ENCODE measurements at regions not wholly inside any gene's neighbourhood (a gene's known extent, or its start where the extent isn't known, plus 50 kb on each side); places are given as distances from the start of the nearest gene placed in this dataset.

DNA sequence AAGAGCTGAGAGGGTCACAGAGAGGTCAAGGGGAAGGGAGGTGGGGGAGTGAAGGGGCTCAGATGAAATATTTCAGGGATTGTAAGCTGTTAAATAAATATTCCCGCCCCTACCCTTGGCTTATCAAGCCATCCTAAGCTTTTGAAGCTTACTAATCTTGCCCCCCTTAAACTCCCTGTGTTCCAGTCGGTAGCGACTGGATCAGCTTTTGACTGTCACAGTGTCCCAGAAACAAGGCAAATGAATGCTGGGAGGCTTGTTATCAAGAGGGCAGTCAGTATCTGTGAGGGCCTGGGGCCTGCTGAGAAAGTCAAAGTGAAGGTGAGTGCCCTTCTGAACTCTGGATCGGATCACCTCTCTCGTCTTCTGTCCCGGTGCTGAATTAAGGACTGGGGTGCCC is 128.1 kb downstream of the DACT1 start:
- TF ChIP-seq, protein P1, sequence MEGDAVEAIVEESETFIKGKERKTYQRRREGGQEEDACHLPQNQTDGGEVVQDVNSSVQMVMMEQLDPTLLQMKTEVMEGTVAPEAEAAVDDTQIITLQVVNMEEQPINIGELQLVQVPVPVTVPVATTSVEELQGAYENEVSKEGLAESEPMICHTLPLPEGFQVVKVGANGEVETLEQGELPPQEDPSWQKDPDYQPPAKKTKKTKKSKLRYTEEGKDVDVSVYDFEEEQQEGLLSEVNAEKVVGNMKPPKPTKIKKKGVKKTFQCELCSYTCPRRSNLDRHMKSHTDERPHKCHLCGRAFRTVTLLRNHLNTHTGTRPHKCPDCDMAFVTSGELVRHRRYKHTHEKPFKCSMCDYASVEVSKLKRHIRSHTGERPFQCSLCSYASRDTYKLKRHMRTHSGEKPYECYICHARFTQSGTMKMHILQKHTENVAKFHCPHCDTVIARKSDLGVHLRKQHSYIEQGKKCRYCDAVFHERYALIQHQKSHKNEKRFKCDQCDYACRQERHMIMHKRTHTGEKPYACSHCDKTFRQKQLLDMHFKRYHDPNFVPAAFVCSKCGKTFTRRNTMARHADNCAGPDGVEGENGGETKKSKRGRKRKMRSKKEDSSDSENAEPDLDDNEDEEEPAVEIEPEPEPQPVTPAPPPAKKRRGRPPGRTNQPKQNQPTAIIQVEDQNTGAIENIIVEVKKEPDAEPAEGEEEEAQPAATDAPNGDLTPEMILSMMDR (conservative IDR thresholded peaks at IDR 0.05; ENCODE audit: low read length) = no peak
- no peak overlapping the region for H3K4me3 ChIP-seq (ENCODE audit: low read length)
- DNase-seq (ENCODE audit: low read depth) = no peak

DNA sequence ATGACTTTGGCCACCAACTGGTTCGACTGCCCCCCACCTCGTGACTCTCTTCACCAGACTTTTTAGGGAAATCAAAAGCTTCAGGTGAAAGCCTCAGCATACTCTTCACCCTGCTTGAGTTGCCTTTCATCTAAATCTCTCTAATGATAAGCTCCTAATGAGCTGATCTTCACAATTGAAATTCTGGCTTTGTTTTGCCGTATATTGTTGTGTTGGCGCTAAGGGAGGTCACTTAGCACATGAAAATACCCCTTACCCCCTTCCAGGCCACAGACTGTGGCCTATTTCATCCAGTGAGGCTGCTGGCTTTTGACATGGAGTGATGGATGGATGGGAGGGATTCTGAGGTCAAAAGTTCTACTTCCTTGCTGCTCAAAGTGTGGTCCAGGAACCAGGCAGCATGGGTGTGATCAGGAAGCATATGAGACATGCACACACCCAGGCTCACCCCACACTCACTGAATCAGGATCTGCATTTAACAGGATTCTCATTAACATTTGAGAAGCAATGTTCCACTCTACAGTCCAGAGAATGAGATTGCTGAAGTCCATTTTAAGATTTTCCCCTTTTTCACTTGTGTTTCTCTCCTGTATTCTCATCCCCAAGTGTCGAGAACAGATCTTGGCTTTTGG is 131.4 kb downstream of the DACT1 start:
- TF ChIP-seq, protein P1 (conservative IDR thresholded peaks at IDR 0.05; ENCODE audit: low read length) = no peak
- DNase-seq (ENCODE audit: low read depth) = no peak
- no peak overlapping the region for H3K4me3 ChIP-seq (ENCODE audit: low read length)

DNA sequence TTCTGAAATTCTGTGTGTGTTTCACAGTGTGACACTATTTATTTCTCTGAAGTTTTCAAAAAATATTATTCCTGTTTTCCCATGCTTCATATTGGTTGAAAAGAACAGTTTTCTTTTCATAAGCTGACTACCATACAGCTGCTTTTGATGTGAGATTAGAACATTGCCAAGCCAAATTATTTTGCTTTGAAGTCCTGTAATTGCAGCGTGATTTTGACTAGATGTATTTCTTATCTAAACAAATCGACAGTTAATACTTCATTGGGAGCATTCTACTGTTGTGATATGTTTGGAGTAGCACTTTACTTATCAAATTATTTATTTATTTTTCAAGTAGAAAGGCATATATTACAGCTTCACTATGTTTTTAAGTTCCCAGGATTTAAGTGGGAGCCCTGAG is 132.0 kb downstream of the DACT1 start:
- TF ChIP-seq, protein P1 (conservative IDR thresholded peaks at IDR 0.05; ENCODE audit: low read length) = no peak
- no peak overlapping the region for H3K4me3 ChIP-seq (ENCODE audit: low read length)
- DNase-seq (ENCODE audit: low read depth) = no peak

DNA sequence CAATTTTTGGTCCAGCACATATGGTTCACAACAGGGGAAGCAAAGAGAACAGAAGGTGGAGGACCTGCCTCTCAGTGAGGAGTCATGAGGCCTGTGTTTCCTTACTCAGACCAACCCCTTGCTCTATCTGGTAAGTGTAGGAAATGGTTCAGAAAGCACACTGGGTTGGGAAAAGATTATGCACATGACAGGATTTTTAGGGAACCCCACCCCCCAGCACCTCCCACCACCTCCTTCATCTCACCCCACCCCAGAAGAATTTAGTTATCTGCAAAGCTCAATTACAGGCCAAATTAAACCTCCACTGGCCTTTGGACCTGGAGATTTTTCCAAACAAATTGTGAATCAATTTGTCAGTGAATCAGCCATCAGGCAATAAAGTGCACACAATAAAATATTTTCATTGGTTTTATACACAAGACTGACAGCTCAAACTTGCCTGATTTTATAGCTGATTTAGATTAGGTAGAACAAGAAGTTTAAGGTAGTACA is 132.8 kb downstream of the DACT1 start:
- H3K4me3 ChIP-seq (ENCODE audit: low read length) = no peak overlapping the region
- TF ChIP-seq, protein P1 (conservative IDR thresholded peaks at IDR 0.05; ENCODE audit: low read length) = no peak
- no peak for DNase-seq (ENCODE audit: low read depth)

DNA sequence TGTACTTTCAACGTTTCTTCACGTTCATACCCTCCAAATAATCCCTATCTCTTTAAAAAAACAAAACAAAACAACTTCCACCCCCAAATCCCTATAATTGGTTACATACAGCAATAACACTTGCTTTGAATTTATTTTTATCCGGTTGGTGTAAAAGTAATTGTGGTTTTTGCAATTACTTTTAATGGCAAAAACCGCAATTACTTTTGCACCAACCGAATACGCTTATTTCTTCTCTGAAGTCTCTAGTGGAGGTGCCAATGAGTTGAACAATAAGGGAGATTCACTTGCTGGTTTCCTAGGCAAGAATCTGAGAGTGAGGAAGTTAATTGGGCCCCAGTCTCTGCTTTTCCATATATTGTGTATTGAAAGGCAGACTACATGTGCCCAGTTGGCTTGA is 133.3 kb downstream of the DACT1 start:
- no peak overlapping the region for H3K4me3 ChIP-seq (ENCODE audit: low read length)
- DNase-seq (ENCODE audit: low read depth) = no peak
- TF ChIP-seq, protein P1 (conservative IDR thresholded peaks at IDR 0.05; ENCODE audit: low read length) = no peak

DNA sequence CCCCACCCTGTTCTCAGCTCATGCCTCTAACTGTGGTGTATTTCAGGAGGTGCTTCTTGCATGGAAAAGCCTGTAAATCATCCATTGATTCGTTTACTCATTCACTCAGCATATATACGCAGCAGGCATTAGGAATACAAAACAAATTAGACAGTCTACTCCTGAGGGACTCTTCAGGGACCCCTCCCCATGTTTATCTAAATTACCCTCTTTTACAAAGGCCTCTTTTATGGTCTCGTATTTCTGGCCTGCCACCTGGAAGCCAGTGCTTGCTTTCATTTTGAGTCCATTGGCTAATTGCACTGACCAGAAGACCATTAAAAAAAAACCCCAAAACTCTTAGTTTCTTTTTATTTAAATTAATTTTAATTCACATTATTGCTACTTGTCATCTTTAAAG is 134.4 kb downstream of the DACT1 start:
- TF ChIP-seq, protein P1 (conservative IDR thresholded peaks at IDR 0.05; ENCODE audit: low read length) = no peak
- no peak for DNase-seq (ENCODE audit: low read depth)
- no peak overlapping the region for H3K4me3 ChIP-seq (ENCODE audit: low read length)

DNA sequence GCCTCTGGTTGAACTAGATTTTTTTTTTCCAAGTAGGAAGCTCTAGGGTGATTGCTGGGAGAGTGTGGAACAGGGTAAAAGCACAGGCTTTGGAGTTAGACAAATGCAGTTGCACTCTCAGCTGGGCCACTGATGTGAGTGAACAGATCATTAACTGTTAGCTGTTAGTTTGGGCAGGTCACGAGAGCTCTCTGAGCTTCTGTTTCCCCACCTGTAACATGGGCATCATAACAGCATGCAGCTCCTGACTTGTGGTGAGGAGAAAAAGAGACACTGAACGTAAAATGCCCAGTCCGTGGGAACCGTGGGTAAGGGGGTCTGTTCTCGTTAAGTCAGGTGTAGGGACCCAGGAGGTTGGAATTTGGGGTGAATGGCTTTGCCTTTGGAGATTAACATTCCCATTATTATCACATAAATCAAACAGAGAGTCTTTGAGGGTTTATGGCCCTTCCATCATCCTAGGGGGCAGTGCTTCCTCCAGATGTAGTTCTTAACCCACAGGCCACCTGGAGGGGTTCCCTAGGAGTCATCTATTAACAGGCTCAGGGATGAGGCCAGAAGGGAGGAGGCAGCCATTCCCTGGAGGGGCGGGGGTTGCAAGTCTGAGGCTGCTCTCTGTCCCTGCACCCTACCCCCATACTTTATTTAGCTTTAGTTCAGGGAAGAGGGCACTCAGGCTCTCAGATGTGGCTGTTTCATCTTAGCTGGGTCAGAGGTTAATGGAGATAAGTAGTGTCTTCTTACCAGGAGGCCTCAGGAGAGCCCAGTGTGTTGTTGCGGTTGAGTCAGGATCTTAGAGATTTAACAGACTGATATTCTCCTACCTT is 135.2 kb downstream of the DACT1 start:
- TF ChIP-seq, protein P1 (conservative IDR thresholded peaks at IDR 0.05; ENCODE audit: low read length) = no peak
- DNase-seq (ENCODE audit: low read depth) = no peak
- no peak overlapping the region for H3K4me3 ChIP-seq (ENCODE audit: low read length)

Data from AG10803 (cell line).